GM12878 (cell line): ENCODE measurements at regions not wholly inside any gene's neighbourhood (a gene's known extent, or its start where the extent isn't known, plus 50 kb on each side); places are given as distances from the start of the nearest gene placed in this dataset.

Source experiments
- ATAC-seq: fragments of 200-7000 bp; cut with Tn5 transposase; 3 replicates; pipeline ENCODE4 v1.9.1; 2020; ENCODE audit warnings: mild to moderate bottlenecking, moderate library complexity
- BruUV-seq: library from RNA; stranded (reverse); fragments of 400-500 nt; replicated peaks from 2 replicates; lab custom pipeline; 2021; lab: Mats Ljungman, UMichigan
- CTCF ChIA-PET: fragments of 300-600 bp; sonication (Branson Sonifier 250); formaldehyde crosslinking; extraction: SDS; loops from one replicate; lab custom pipeline; 2021; ENCODE audit warnings: inconsistent platforms; lab: Yijun Ruan, JAX
- POLR2A ChIA-PET: fragments of 350-600 bp; formaldehyde crosslinking; extraction: SDS; loops from one replicate; lab custom pipeline; 2021; ENCODE audit warnings: inconsistent platforms; lab: Charles Lee
- RAD21 ChIA-PET: fragments of 300-600 bp; sonication (Branson Sonifier 250); formaldehyde crosslinking; loops from one replicate; lab custom pipeline; 2023; ENCODE audit warnings: antibody characterized with exemption; ENCODE audit not compliant: unreplicated experiment; lab: Charles Lee
- SMC1A ChIA-PET: fragments of 300-600 bp; sonication (Branson Sonifier 250); formaldehyde crosslinking; loops from one replicate; lab custom pipeline; 2023; ENCODE audit not compliant: unreplicated experiment, uncharacterized antibody; lab: Charles Lee
- DNase-seq: peaks from one replicate; pipeline ENCODE4 v3.0.0-alpha.2; 2011; ENCODE audit warnings: low read depth, low spot score
- FAIRE-seq: peaks from 3 replicates; lab custom pipeline; 2011; peaks lifted over from hg19 to GRCh38; lab: Jason Lieb, UNC
- H2AFZ ChIP-seq: 2 replicates; pipeline ENCODE4 v1.6.0; 2011; ENCODE audit warnings: low read depth, low read length, control low read depth; ENCODE audit not compliant: control insufficient read depth
- H3K27ac ChIP-seq: 2 replicates; pipeline ENCODE4 v1.5.1; 2011; ENCODE audit warnings: control low read depth; ENCODE audit not compliant: control insufficient read depth, insufficient read depth
- H3K27me3 ChIP-seq, 2 experiments: replicated peaks in 1 of 2; 2 replicates each; pipeline versions ENCODE4 v1.6.0 to v1.6.1; 2011; ENCODE audit warnings: low read length in 1 of 2; ENCODE audit not compliant: control insufficient read depth in 2 of 2, insufficient read depth in 2 of 2
- H3K36me3 ChIP-seq, 2 experiments: 2 replicates each; pipeline ENCODE4 v1.5.1; 2011; ENCODE audit warnings: low read length in 1 of 2; ENCODE audit not compliant: control insufficient read depth in 2 of 2, insufficient read depth in 2 of 2
- H3K4me1 ChIP-seq: 2 replicates; pipeline ENCODE4 v1.6.1; 2011; ENCODE audit warnings: mild to moderate bottlenecking, low read length, moderate library complexity, mixed read lengths; ENCODE audit not compliant: control insufficient read depth, insufficient read depth
- H3K4me2 ChIP-seq: 2 replicates; pipeline ENCODE4 v1.6.0; 2011; ENCODE audit warnings: control low read depth; ENCODE audit not compliant: control insufficient read depth, insufficient read depth
- H3K4me3 ChIP-seq: fragments of 200-600 bp; sonication (generic); 2 replicates; pipeline ENCODE4 v1.5.1; 2016
- H3K79me2 ChIP-seq: 2 replicates; pipeline ENCODE4 v1.6.0; 2011; ENCODE audit warnings: low read length; ENCODE audit not compliant: control insufficient read depth, insufficient read depth
- H3K9ac ChIP-seq: 2 replicates; pipeline ENCODE4 v1.8.0; 2011; ENCODE audit warnings: low read length, control low read depth, mixed read lengths; ENCODE audit not compliant: control insufficient read depth, insufficient read depth
- H3K9me3 ChIP-seq: replicated peaks from 3 replicates; pipeline ENCODE4 v1.5.1; 2011; ENCODE audit warnings: mild to moderate bottlenecking, low read length; ENCODE audit not compliant: control insufficient read depth, insufficient read depth
- H4K20me1 ChIP-seq: 2 replicates; pipeline ENCODE4 v1.6.0; 2011; ENCODE audit not compliant: control insufficient read depth, insufficient read depth
- MEF2A ChIP-seq: IDR thresholded peaks from 2 replicates; pipeline ENCODE4 v1.6.1; 2011; ENCODE audit warnings: low read depth, mild to moderate bottlenecking, low read length, moderate library complexity; ENCODE audit not compliant: insufficient read depth
- MYC ChIP-seq: IDR thresholded peaks from 2 replicates; pipeline ENCODE4 v1.6.1; 2011; ENCODE audit warnings: mild to moderate bottlenecking, low read length, moderate library complexity, inconsistent platforms; ENCODE audit not compliant: insufficient read depth, insufficient replicate concordance, insufficient read length, severe bottlenecking
- WGBS: methylation state at CpG from one replicate; pipeline ENCODE4 v1.1.6; 2016; ENCODE audit warnings: low lambda C conversion rate; ENCODE audit not compliant: insufficient replicate concordance, insufficient coverage; ENCODE audit errors: missing lambda C conversion rate; 5-methylcytosine and 5-hydroxymethylcytosine counted together
- in situ Hi-C: fragments of 300-500 bp; cut with MboI; formaldehyde crosslinking; loops from 9 replicates; pipeline ENCODE4 v1.14.3; 2018; ENCODE audit warnings: mixed read lengths
- intact Hi-C: fragments of 100-400 bp; cut with micrococcal nuclease; formaldehyde crosslinking; loops from one replicate; pipeline ENCODE4 v1.14.2; 2022; ENCODE audit not compliant: unreplicated experiment
- TF ChIP-seq, protein P1 (sequence below): fragments of 450-650 bp; IDR thresholded peaks from 2 replicates; pipeline ENCODE4 v1.6.1; 2017; ENCODE audit warnings: mild to moderate bottlenecking
- TF ChIP-seq, protein P2 (sequence below): IDR thresholded peaks from 2 replicates; pipeline ENCODE4 v1.6.1; 2011; ENCODE audit warnings: borderline replicate concordance, low read depth, mild to moderate bottlenecking, moderate library complexity, low read length; ENCODE audit not compliant: insufficient read depth, poor library complexity, severe bottlenecking
- TF ChIP-seq, protein P3 (sequence below): fragments of 450-650 bp; formaldehyde crosslinking; IDR thresholded peaks from 2 replicates; pipeline ENCODE4 v1.4.0; 2020; ENCODE audit warnings: mild to moderate bottlenecking, moderate library complexity

DNA sequence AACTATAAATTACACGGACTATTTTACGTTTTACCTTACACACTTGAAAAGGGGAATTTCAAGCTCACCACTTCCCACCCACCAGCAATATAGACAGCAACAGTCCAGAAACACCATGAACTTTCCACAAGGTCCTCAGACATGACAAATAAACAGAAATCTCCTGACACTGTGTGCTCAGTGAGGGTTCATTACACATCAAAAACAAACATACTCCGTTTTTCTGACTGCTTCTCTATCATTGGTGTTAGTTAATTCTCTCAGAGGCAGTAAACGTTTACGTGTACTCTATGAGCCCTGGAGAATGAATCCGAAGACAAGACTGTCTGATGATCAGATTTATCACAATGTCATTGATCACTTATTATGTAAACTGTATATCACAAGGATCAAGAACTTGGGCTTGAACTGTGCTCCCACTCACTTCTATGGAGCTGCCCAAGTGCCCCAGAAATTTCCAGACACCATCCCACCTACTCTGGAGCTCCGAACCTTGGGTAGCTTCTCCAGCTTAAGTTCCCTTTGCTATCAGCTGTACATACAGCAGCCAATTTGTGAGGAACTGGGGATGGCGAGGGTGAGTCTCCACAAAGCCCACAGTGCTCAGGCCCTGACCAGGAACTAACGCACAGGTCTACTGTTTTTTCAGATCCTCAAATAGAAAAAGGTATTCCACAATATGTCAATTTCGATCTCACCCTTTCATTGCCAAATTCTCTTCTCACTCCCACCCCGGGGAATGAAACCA lies 86.0 kb downstream of the ALDH8A1 start:
- Histone ChIP-seq H4K20me1 (no peaks in the 10 kb centered on the region), H3K4me3 (no peak overlapping the region), H3K9me3 (no peaks in the 10 kb centered on the region), H3K79me2 (no peaks in the 10 kb centered on the region), H3K36me3 (no peaks in the 10 kb centered on the region), H2AFZ (no peak overlapping the region), H3K4me2 (no peak overlapping the region), H3K4me1 (no peaks in the 10 kb centered on the region), H3K27ac (no peak overlapping the region), H3K9ac (no peak overlapping the region), H3K27me3 (no peaks in the 10 kb centered on the region)
- BruUV-seq, result no TSS peak
- DNase-seq (no peak), ATAC-seq (no peak), FAIRE-seq (peak; percentile 13)
- TF ChIP-seq, protein P1, sequence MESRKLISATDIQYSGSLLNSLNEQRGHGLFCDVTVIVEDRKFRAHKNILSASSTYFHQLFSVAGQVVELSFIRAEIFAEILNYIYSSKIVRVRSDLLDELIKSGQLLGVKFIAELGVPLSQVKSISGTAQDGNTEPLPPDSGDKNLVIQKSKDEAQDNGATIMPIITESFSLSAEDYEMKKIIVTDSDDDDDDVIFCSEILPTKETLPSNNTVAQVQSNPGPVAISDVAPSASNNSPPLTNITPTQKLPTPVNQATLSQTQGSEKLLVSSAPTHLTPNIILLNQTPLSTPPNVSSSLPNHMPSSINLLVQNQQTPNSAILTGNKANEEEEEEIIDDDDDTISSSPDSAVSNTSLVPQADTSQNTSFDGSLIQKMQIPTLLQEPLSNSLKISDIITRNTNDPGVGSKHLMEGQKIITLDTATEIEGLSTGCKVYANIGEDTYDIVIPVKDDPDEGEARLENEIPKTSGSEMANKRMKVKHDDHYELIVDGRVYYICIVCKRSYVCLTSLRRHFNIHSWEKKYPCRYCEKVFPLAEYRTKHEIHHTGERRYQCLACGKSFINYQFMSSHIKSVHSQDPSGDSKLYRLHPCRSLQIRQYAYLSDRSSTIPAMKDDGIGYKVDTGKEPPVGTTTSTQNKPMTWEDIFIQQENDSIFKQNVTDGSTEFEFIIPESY, result no peak
- intact Hi-C loops (no loop called here), in situ Hi-C loops (no loop called here)
- ChIA-PET SMC1A (no interaction called here), POLR2A (no interaction called here), RAD21 (interaction anchor here (1.5 kb wide), 1 partner anchor 94 kb away, joined by 3 read pairs; no protein-coding TSS in a partner anchor), CTCF (interaction anchor here (0.7 kb wide), 1 partner anchor 708 kb away, joined by 3 read pairs; no protein-coding TSS in a partner anchor)
- WGBS, result 62% methylated on average over 11 of the region's 11 CpGs

DNA sequence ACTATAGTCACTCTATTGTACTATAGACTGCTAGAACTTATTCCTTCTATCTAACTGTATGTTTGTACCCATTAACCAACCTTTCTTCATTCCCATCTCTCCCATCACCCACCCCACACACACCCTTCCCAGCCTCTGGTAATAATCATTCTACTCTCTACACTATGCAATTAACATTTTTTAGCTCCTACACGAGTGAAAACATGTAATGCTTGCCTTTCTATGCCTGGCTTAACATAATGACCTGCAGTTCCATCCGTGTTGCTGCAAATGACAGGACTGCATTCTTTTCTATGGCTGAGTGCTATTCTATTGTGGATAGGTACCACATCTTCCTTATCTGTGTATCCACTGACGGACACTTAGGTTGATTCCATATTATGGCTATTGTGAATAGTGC lies 95.5 kb downstream of the ALDH8A1 start:
- intact Hi-C loops, result no loop called here
- BruUV-seq, result no TSS peak
- ATAC-seq (no peak), DNase-seq (no peak)
- H3K4me1 ChIP-seq, result no peaks in the 10 kb centered on the region
- POLR2A ChIA-PET, result no interaction called here
- CTCF ChIA-PET, result interaction anchor here (1.2 to 1.9 kb wide), 2 partner anchors 86 to 731 kb away, joined by 4 to 8 read pairs; no protein-coding TSS in a partner anchor
- H3K27me3 ChIP-seq, result no peaks in the 10 kb centered on the region
- RAD21 ChIA-PET, result no interaction called here
- H3K36me3 ChIP-seq, result no peaks in the 10 kb centered on the region
- no peak overlapping the region for H3K9ac ChIP-seq
- TF ChIP-seq MEF2A, result no peak
- no peak for TF ChIP-seq MYC
- TF ChIP-seq, protein P2, sequence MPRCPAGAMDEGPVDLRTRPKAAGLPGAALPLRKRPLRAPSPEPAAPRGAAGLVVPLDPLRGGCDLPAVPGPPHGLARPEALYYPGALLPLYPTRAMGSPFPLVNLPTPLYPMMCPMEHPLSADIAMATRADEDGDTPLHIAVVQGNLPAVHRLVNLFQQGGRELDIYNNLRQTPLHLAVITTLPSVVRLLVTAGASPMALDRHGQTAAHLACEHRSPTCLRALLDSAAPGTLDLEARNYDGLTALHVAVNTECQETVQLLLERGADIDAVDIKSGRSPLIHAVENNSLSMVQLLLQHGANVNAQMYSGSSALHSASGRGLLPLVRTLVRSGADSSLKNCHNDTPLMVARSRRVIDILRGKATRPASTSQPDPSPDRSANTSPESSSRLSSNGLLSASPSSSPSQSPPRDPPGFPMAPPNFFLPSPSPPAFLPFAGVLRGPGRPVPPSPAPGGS, result no peak
- TF ChIP-seq, protein P3, sequence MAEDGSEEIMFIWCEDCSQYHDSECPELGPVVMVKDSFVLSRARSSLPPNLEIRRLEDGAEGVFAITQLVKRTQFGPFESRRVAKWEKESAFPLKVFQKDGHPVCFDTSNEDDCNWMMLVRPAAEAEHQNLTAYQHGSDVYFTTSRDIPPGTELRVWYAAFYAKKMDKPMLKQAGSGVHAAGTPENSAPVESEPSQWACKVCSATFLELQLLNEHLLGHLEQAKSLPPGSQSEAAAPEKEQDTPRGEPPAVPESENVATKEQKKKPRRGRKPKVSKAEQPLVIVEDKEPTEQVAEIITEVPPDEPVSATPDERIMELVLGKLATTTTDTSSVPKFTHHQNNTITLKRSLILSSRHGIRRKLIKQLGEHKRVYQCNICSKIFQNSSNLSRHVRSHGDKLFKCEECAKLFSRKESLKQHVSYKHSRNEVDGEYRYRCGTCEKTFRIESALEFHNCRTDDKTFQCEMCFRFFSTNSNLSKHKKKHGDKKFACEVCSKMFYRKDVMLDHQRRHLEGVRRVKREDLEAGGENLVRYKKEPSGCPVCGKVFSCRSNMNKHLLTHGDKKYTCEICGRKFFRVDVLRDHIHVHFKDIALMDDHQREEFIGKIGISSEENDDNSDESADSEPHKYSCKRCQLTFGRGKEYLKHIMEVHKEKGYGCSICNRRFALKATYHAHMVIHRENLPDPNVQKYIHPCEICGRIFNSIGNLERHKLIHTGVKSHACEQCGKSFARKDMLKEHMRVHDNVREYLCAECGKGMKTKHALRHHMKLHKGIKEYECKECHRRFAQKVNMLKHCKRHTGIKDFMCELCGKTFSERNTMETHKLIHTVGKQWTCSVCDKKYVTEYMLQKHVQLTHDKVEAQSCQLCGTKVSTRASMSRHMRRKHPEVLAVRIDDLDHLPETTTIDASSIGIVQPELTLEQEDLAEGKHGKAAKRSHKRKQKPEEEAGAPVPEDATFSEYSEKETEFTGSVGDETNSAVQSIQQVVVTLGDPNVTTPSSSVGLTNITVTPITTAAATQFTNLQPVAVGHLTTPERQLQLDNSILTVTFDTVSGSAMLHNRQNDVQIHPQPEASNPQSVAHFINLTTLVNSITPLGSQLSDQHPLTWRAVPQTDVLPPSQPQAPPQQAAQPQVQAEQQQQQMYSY (CRISPR knock-in tag), result no peak
- TF ChIP-seq, all 136 proteins: peak for 0
- Histone ChIP-seq H2AFZ (no peak overlapping the region), H3K4me3 (no peak overlapping the region), H3K79me2 (no peaks in the 10 kb centered on the region), H3K27ac (no peak overlapping the region), H3K9me3 (no peaks in the 10 kb centered on the region), H4K20me1 (no peaks in the 10 kb centered on the region), H3K4me2 (no peak overlapping the region)
- FAIRE-seq, result no peak
- in situ Hi-C loops, result no loop called here
- WGBS, result 48% methylated on average over 3 of the region's 3 CpGs
- SMC1A ChIA-PET, result no interaction called here
